ENCODE measurements at regions not wholly inside any gene's neighbourhood (a gene's known extent, or its start where the extent isn't known, plus 50 kb on each side); places are given as distances from the start of the nearest gene placed in this dataset.
A peak's percentile ranks its signal among the peaks of the same experiment; 100 is the strongest.

- no peak for TF ChIP-seq CTCF (IDR thresholded peaks at IDR 0.05; ENCODE audit: partially characterized antibody, unreplicated experiment)
- H3K27me3 Mint-ChIP-seq (ENCODE audit: unreplicated experiment), result peaks cover 5% of the 10 kb centered on the region
- peaks cover 17% of the 10 kb centered on the region for H3K4me1 Mint-ChIP-seq (ENCODE audit: low read depth, unreplicated experiment)
- H3K36me3 Mint-ChIP-seq (ENCODE audit: unreplicated experiment), result no peaks in the 10 kb centered on the region
- peak overlapping the region; percentile 17 for H3K4me3 Mint-ChIP-seq (ENCODE audit: unreplicated experiment)
- H3K9me3 Mint-ChIP-seq (ENCODE audit: unreplicated experiment), result peaks cover 3% of the 10 kb centered on the region
- peak; percentile 29 for DNase-seq
- H3K27ac Mint-ChIP-seq (ENCODE audit: unreplicated experiment), result no peak overlapping the region
These were observed 117.1 kb upstream of the SERTAD2 start for GRCh38 chr2:64770781-64771334.

GRCh38 chr2:64771737-64772136 is 118.0 kb upstream of the SERTAD2 start:
- Mint-ChIP-seq H3K4me1 (ENCODE audit: low read depth, unreplicated experiment) (peaks cover 17% of the 10 kb centered on the region), H3K9me3 (ENCODE audit: unreplicated experiment) (peaks cover 5% of the 10 kb centered on the region), H3K4me3 (ENCODE audit: unreplicated experiment) (no peak overlapping the region), H3K27me3 (ENCODE audit: unreplicated experiment) (peaks cover 5% of the 10 kb centered on the region), H3K27ac (ENCODE audit: unreplicated experiment) (no peak overlapping the region), H3K36me3 (ENCODE audit: unreplicated experiment) (no peaks in the 10 kb centered on the region)
- no peak for DNase-seq
- no peak for TF ChIP-seq CTCF (IDR thresholded peaks at IDR 0.05; ENCODE audit: partially characterized antibody, unreplicated experiment)

GRCh38 chr2:64773461-64774118 is 119.9 kb upstream of the SERTAD2 start:
- H3K27ac Mint-ChIP-seq (ENCODE audit: unreplicated experiment), result no peak overlapping the region
- no peak for TF ChIP-seq CTCF (IDR thresholded peaks at IDR 0.05; ENCODE audit: partially characterized antibody, unreplicated experiment)

DNA sequence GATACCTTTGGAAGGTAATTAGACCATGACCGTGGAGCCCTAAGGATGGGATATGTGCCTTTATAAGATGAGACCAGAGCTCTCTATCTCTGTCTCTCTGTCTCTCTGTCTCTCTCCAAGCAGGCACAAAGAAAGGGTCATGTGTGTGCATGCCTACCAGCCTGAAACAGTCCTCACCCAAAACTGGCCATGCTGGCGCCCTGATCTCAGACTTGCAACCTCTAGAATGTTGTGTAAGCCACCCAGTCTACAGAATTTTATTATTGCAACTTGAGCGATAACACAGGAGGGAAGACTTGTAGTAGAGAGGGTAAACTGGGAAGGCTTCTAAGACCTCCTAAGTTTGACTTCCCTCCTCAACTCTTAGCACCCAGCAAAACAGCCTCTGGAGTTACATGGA is 124.1 kb upstream of the SERTAD2 start:
- Mint-ChIP-seq H3K27ac (ENCODE audit: unreplicated experiment) (no peak overlapping the region), H3K36me3 (ENCODE audit: unreplicated experiment) (no peaks in the 10 kb centered on the region)
- DNase-seq, result no peak

More at GRCh38 chr2:64773461-64774118, 119.9 kb upstream of the SERTAD2 start:
- Mint-ChIP-seq H3K4me1 (ENCODE audit: low read depth, unreplicated experiment) (peaks cover 14% of the 10 kb centered on the region), H3K27me3 (ENCODE audit: unreplicated experiment) (peaks cover 4% of the 10 kb centered on the region), H3K9me3 (ENCODE audit: unreplicated experiment) (peaks cover 5% of the 10 kb centered on the region), H3K4me3 (ENCODE audit: unreplicated experiment) (no peak overlapping the region), H3K36me3 (ENCODE audit: unreplicated experiment) (no peaks in the 10 kb centered on the region)
- DNase-seq, result no peak

More for the DNA sequence above, 124.1 kb upstream of the SERTAD2 start:
- Mint-ChIP-seq H3K4me1 (ENCODE audit: low read depth, unreplicated experiment) (no peaks in the 10 kb centered on the region), H3K4me3 (ENCODE audit: unreplicated experiment) (no peak overlapping the region), H3K27me3 (ENCODE audit: unreplicated experiment) (peaks cover 4% of the 10 kb centered on the region), H3K9me3 (ENCODE audit: unreplicated experiment) (peaks cover 2% of the 10 kb centered on the region)
- TF ChIP-seq CTCF (IDR thresholded peaks at IDR 0.05; ENCODE audit: partially characterized antibody, unreplicated experiment), result no peak
